ENCODE measurements at regions not wholly inside any gene's neighbourhood (a gene's known extent, or its start where the extent isn't known, plus 50 kb on each side); places are given as distances from the start of the nearest gene placed in this dataset.

GRCh38 chr9:16343249-16344237, 526.9 kb downstream of the BNC2 start:
- ChIA-PET CTCF (no interaction called here), POLR2A (no interaction called here)

GRCh38 chr9:16344343-16344742, 526.1 kb downstream of the BNC2 start:
- Mint-ChIP-seq H3K36me3 (ENCODE audit: low read depth) (no peaks in the 10 kb centered on the region), H3K27me3 (no peaks in the 10 kb centered on the region), H3K27ac (no peak overlapping the region), H3K4me3 (no peak overlapping the region), H3K9me3 (peaks cover 16% of the 10 kb centered on the region), H3K4me1 (no peaks in the 10 kb centered on the region)
- POLR2A ChIA-PET, result no interaction called here
- CTCF ChIA-PET, result no interaction called here
- DNase-seq, result no peak

More at GRCh38 chr9:16343249-16344237, 526.9 kb downstream of the BNC2 start:
- DNase-seq, result no peak
- Mint-ChIP-seq H3K27me3 (no peaks in the 10 kb centered on the region), H3K27ac (no peak overlapping the region), H3K36me3 (ENCODE audit: low read depth) (no peaks in the 10 kb centered on the region), H3K9me3 (peaks cover 16% of the 10 kb centered on the region), H3K4me1 (no peaks in the 10 kb centered on the region), H3K4me3 (no peak overlapping the region)

GRCh38 chr9:16345902-16346301, 524.6 kb downstream of the BNC2 start:
- Mint-ChIP-seq H3K36me3 (ENCODE audit: low read depth) (no peaks in the 10 kb centered on the region), H3K27me3 (no peaks in the 10 kb centered on the region), H3K4me1 (no peaks in the 10 kb centered on the region), H3K27ac (no peak overlapping the region), H3K9me3 (peaks cover 16% of the 10 kb centered on the region), H3K4me3 (no peak overlapping the region)
- DNase-seq, result no peak
- ChIA-PET POLR2A (no interaction called here), CTCF (no interaction called here)

- Mint-ChIP-seq H3K27me3 (no peaks in the 10 kb centered on the region), H3K27ac (no peak overlapping the region), H3K36me3 (ENCODE audit: low read depth) (no peaks in the 10 kb centered on the region), H3K4me1 (no peaks in the 10 kb centered on the region), H3K4me3 (no peak overlapping the region), H3K9me3 (peaks cover 16% of the 10 kb centered on the region)
- no peak for DNase-seq
- POLR2A ChIA-PET, result no interaction called here
- CTCF ChIA-PET, result no interaction called here
These were observed 522.6 kb downstream of the BNC2 start for GRCh38 chr9:16347886-16348285.

- DNase-seq, result no peak
- ChIA-PET CTCF (no interaction called here), POLR2A (no interaction called here)
- Mint-ChIP-seq H3K4me1 (no peaks in the 10 kb centered on the region), H3K9me3 (peaks cover 16% of the 10 kb centered on the region), H3K27me3 (no peaks in the 10 kb centered on the region), H3K4me3 (no peak overlapping the region), H3K36me3 (ENCODE audit: low read depth) (no peaks in the 10 kb centered on the region), H3K27ac (no peak overlapping the region)
These were observed 521.9 kb downstream of the BNC2 start for GRCh38 chr9:16348531-16348930.

GRCh38 chr9:16352251-16352650, 518.2 kb downstream of the BNC2 start:
- H3K4me1 Mint-ChIP-seq, result no peaks in the 10 kb centered on the region
- POLR2A ChIA-PET, result no interaction called here
- no peak overlapping the region for H3K4me3 Mint-ChIP-seq
- H3K9me3 Mint-ChIP-seq, result peaks cover 2% of the 10 kb centered on the region
- CTCF ChIA-PET, result no interaction called here
- H3K36me3 Mint-ChIP-seq (ENCODE audit: low read depth), result no peaks in the 10 kb centered on the region
- no peak for DNase-seq
- H3K27me3 Mint-ChIP-seq, result no peaks in the 10 kb centered on the region
- H3K27ac Mint-ChIP-seq, result no peak overlapping the region

- ChIA-PET POLR2A (no interaction called here), CTCF (no interaction called here)
- Mint-ChIP-seq H3K4me1 (no peaks in the 10 kb centered on the region), H3K27ac (no peak overlapping the region), H3K27me3 (no peaks in the 10 kb centered on the region), H3K9me3 (no peaks in the 10 kb centered on the region), H3K36me3 (ENCODE audit: low read depth) (no peaks in the 10 kb centered on the region), H3K4me3 (no peak overlapping the region)
- no peak for DNase-seq
These were observed 517.6 kb downstream of the BNC2 start for GRCh38 chr9:16352791-16353401.

- Mint-ChIP-seq H3K4me1 (no peaks in the 10 kb centered on the region), H3K27me3 (no peaks in the 10 kb centered on the region), H3K4me3 (no peak overlapping the region), H3K27ac (no peak overlapping the region), H3K9me3 (no peaks in the 10 kb centered on the region), H3K36me3 (ENCODE audit: low read depth) (no peaks in the 10 kb centered on the region)
- no peak for DNase-seq
- ChIA-PET POLR2A (no interaction called here), CTCF (no interaction called here)
These were observed 514.2 kb downstream of the BNC2 start for GRCh38 chr9:16356196-16356765.

GRCh38 chr9:16357828-16358227, 512.6 kb downstream of the BNC2 start:
- no peaks in the 10 kb centered on the region for H3K9me3 Mint-ChIP-seq
- H3K27ac Mint-ChIP-seq, result no peak overlapping the region
- ChIA-PET POLR2A (no interaction called here), CTCF (no interaction called here)
- no peaks in the 10 kb centered on the region for H3K27me3 Mint-ChIP-seq
- no peaks in the 10 kb centered on the region for H3K4me1 Mint-ChIP-seq
- H3K36me3 Mint-ChIP-seq (ENCODE audit: low read depth), result no peaks in the 10 kb centered on the region
- no peak for DNase-seq
- no peak overlapping the region for H3K4me3 Mint-ChIP-seq

GRCh38 chr9:16358751-16359150, 511.7 kb downstream of the BNC2 start:
- Mint-ChIP-seq H3K27me3 (no peaks in the 10 kb centered on the region), H3K4me1 (no peaks in the 10 kb centered on the region), H3K27ac (no peak overlapping the region), H3K4me3 (no peak overlapping the region), H3K9me3 (no peaks in the 10 kb centered on the region), H3K36me3 (ENCODE audit: low read depth) (no peaks in the 10 kb centered on the region)
- CTCF ChIA-PET, result no interaction called here
- no peak for DNase-seq
- POLR2A ChIA-PET, result no interaction called here

Measured in activated CD4-positive, alpha-beta memory T cell treated with anti-CD3 and anti-CD28 coated beads, Interleukin-2, amount 10 ng/mL, durations not matched to agents 7 days and 5 days (primary cell).